Activated CD4-positive, CD25-positive, alpha-beta regulatory T cell treated with anti-CD3 and anti-CD28 coated beads, Interleukin-2, amount 50 U/mL, for 24 hours (primary cell): ENCODE measurements at regions not wholly inside any gene's neighbourhood (a gene's known extent, or its start where the extent isn't known, plus 50 kb on each side); places are given as distances from the start of the nearest gene placed in this dataset.
"Not testable (repeated sequence)": the region's sequence is repeated elsewhere in the genome, so short reads cannot be mapped to it uniquely, and the experiment has no call there.

ENCODE experiments used
- ATAC-seq, 2 donors: fragments of 150-1000 bp; cut with Tn5 transposase; one replicate each; pipeline ENCODE4 v1.10.0; 2021; ENCODE audit warnings: mild to moderate bottlenecking in 1 of 2, moderate library complexity in 1 of 2

DNA sequence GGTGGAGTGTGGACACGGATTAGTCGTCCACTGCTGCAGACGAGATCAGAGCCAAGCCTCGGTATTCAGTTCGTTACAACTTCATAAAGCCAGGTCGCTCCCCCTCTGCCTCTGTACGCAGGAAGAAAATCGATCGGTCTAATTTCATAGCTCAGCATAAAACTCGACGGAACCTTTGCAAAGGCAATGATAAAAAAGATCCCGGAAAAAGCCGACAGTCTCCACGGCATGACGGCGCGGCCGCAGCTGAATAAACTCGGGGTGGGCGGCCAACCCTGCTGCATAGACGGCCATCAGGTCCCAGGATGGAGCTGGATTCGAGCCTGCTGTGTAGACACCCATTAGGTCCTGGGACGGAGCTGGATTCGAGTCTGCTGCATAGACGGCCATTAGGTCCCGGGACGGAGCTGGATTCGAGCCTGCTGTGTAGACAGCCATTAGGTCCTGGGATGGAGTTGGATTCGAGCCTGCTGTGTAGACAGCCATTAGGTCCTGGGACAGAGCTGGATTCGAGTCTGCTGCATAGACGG, 113.8 kb upstream of the PPP2R3B start:
- ATAC-seq: no peak

DNA sequence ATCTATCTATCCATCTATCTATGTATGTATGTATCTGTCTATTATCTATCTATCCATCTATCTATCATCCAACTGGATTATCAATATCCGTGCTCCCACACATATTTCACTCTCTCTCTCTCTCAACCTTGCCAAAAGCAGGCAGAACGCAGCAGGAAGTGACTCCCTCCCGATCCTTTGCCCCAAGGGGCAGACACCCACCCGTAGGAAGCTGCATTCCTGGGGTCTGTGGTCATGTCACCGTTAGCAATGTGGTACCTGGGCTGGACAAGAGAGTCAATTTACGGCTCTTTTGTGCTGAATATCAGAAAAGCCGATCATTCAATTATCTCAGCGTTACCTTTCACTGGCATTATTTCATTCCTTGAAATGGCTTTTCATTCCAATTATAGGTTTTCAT, 119.6 kb upstream of the PPP2R3B start:
- ATAC-seq: no peak

DNA sequence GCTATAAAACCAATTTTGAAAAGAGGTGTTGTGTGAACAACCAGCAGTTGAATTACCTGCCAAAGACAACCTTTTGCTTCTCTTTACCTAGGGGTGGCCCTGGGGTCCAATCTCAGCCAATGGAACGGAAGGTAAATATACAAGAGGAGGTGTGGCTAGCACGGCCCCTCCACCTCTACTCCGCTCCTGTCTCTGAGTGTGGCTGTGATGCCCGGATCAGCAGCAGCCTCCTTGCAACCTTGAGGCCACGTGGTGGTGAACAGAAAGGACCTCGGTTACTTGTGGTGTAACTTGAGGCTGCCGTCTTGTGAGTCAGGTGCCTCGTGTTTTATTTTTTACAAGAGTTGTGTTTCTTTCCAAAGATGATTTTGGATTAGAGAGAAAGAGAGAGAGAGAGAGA, 121.5 kb upstream of the PPP2R3B start:
- no peak for ATAC-seq

DNA sequence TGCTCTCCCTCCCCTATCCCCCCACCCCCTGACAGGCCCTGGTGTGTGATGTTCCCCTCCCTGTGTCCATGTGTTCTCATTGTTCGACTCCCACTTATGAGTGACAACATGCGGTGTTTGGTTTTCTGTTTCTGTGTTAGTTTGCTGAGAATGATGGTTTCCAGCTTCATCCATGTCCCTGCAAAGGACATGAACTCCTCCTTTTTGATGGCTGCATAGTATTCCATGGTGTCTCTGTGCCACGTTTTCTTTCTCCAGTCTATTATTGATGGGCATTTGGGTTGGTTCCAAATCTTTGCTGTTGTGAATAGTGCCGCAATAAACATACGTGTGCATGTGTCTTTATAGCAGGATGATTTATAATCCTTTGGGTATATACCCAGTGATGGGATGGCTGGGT, 121.8 kb upstream of the SHOX start:
- ATAC-seq: not testable (repeated sequence)

DNA sequence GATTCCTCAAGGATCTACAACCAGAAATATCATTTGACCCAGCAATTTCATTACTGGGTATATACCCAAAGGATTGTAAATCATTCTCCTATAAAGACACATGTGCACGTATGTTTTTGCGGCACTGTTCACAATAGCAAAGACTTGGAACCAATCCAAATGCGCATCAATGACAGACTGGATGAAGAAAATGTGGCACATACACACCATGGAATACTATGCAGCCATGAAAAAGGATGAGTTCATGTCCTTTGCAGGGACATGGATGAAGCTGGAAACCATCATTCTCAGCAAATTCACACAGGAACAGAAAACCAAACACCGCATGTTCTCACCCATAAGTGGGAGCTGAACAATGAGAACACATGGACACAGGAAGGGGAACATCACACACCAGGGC, 119.5 kb upstream of the SHOX start:
- not testable (repeated sequence) for ATAC-seq

DNA sequence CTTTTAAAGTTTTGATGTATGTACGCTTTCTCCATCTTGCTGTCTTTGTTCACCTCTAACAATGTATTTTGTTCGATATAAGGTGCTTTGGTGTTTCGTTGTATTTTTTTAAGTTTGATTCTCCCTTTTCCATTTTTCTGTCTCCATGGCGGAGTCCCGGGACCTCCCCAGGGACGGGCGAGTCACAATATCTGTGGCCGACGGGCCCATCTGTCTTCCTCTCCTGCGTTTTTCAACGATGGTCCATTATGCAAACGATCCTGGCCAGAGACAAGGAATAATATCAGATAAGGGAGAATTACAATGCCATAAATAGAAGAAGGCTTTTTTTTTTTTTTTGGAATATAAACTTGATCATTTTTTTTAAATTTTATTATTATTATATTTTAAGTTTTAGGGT, 112.3 kb upstream of the SHOX start:
- no peak for ATAC-seq

DNA sequence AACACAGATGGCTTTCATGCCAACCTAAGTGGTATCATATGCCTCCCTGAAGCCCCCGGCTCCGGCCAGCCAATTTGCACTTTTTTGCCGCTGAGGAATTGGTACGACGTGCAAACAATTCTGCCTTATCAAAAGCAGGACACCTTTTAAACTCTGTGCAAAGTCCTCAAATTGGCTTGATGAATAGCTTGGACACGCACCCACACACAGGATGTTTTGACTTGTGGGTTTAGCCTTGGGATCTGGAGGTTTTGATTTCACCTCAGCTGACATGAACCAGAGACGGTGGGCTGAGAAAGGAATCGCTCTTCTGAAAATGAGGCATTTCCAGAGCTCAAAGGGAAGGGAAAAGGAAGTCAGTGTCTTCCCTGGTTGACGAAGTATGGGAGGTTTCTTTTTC, 110.8 kb upstream of the SHOX start:
- ATAC-seq: no peak

DNA sequence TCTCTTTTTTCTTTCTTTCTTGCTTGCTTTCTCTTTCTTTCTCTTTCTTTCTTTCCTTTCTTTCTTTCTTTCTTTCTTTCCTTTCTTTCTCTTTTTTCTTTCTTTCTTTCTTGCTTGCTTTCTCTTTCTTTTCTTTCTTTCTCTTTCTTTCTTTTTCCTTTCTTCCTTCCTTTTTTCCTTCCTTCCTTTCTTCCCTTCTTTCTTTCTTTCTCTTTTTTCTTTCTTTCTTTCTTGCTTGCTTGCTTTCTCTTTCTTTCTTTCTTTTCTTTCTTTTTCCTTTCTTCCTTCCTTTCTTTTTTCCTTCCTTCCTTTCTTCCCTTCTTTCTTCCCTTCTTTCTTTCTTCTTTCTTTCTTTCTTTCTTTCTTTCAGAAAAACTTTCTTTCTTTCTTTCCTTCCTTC, 108.1 kb upstream of the SHOX start:
- no peak for ATAC-seq

DNA sequence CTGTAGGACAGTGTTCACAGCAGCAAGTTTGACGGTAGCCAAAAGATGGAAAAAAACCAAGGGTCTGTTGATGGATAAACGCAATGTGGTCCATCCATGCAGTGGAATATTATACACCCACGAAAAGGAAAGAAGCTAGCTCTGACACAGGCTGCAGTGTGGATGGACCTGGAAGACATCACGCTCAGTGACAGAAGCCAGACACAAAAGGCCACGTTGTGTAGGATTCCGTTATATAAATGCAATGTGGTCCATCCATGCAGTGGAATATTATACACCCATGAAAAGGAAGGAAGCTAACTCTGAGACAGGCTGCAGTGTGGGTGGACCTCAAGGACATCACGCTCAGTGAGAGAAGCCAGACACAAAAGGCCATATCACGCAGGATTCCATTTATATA, 105.5 kb upstream of the SHOX start:
- ATAC-seq: no peak

DNA sequence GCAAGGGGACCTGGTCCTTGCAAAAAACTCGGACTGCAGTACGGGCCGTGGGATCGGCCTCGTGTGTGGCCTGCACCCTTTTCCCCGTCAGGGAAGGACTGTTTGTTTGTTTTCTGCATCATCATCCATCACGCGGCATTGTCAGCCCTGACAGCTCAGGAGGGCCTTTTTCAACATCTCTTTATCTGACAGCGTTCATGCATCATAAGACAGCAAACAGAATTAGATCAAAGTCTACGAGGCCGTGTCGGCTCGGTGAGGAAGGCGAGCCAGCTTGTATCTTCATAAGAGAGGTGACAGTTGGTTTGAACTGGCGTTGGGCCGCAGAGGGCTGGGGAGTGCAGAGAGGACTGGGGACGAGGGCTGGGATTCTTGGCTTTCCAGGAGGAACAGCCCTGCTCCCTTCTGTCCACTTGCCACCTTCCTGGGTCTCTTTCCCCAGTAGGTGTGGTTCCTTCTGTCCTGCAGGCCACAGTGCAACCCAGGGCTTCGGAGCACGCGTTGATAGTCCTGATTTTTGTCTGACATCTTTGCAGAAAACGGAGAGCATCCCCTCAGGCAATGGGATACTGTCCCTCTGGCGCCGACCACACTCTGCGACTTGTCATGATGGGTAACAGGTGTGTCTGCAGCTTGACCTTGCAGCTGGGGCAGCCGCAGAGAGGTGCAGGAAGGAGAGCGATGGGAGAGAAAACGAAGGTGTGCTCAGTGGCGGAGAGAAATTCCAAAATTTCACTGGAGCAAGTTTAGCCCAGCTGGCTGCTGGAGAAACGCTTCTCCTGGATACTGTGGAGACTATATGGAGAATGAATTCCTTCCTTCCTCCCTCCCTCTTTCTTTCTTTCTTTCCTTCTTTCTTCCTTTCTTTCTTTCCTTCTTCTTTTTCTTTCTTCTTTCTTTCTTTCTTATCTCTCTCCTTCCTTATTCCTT, 104.0 kb upstream of the SHOX start:
- ATAC-seq: no peak

DNA sequence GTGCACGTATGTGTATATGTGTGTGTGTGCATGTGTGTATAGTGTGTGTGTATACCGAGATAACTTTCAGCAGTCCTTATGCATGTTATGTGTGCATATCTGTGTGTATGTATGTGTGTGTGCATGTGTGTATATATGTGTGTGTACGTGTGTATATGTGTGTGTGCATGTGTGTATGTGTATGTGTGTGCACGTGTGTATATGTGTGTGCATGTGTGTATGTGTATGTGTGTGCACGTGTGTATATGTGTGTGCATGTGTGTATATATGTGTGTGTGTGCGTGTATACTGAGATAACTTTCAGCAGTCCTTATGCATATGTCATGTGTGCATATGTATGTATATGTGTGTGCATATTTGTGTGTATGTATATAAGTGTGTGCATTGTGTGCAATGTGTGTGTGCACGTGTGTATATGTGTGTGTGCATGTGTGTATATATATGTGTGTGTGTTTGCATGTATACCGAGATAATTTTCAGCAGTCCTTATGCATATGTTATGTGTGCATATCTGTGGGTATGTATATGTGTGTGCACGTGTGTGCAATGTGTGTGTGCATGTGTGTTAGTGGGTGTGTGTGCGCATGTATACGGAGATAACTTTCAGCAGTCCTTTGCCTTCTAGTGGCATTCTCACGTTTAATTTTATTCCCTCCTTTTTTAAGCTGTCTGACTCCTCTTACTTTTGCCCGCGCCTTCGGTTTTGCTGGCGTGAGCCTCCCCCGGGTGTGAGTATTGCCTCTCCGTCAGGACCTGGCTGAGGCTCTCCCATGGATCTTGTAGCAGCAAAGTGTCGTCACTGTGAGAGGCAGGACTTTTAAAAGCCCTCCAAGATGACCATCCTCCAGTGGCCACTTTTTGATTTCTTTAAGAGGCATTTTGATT, 99.6 kb upstream of the SHOX start:
- ATAC-seq: no peak

DNA sequence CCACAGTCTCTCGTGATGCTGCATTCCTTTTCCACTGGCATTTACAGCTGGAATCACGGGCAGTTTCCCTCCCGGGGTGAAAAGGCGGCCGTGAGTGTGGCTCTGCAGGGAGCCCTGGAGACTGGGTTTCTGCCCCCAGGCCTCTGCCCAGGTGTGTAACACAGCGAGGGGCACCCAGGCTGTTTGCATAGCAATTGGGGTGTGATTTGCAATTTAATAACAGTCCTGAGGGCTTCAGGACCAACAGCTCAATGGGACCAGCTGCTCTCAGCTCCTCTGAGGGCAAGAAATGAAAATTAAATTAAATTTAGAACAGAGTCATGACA, 99.0 kb upstream of the SHOX start:
- no peak for ATAC-seq

DNA sequence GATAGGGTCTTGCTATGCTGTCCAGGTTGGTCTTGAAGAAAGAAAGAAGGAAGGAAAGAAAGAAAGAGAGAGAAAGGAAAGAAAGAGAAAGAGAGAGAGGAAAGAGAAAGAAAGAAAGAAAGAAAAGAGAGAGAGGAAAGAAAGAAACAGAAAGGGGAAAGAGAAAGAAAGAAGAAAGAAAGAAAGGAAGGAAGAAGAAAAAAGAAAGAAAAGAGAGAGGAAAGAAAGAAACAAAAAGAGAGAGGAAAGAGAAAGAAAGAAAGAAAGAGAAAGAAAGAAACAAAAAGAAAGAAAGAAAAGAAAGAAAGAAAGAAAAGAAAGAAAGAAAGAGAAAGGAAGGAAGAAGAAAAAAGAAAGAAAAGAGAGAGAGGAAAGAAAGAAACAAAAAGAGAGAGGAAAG, 95.8 kb upstream of the SHOX start:
- no peak for ATAC-seq

DNA sequence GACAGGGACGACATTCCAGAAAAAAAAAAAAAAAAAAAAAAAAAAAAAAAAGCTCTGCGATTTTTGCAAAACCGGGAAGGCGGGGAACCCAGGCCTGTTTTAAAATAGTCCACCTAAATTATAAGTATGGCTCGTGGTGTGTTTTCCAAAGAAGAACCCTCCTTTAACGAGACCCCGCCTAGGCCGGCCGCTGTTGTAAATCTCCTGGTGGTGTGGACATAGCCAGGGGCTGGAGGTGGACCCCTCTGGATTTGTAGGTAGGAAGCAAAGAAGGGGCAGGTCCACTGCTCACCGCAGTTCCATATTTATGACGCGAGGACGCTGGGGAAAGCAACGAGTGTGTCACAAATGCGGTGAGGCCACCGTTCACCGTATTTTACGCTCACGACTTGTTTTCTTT, 94.0 kb upstream of the SHOX start:
- no peak for ATAC-seq

DNA sequence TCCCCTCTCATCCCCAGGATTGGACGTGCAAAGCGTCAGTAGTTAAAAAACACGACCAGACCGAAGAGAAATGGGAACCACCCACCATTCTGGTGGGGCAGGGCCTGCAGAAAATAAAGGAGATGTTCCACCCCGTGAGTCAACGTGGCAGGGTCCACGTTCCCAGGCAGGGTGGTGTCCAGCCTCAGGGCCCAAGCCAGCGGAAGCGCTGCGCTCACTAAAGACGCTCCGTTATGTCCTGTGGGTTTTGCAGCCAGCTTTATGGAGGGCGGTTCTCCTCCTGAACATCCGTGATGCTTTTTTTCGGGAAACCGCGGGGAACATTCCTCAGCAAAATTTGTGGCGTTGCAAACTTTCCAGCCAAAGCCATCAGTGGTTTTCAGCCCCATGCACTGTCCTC, 93.4 kb upstream of the SHOX start:
- ATAC-seq: no peak

DNA sequence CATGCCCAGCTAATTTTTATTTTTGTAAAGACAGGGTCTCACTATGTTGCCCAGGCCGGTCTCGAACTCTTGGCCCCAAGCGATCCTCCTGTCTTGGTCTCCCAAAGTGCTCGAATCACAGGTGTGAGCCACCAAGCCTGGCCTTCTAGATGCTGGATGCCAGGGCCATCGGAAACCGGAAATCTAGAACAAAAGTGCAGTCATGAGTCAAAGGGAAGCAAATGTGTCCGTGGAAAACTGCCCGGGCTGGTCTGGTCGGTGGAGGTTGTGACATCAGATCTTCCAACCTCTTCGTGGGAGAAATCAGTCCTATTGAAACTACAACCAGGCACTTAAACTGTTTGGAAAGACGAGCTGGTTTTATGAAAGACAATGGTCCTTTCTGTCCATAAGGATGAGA, 92.3 kb upstream of the SHOX start:
- ATAC-seq: no peak

DNA sequence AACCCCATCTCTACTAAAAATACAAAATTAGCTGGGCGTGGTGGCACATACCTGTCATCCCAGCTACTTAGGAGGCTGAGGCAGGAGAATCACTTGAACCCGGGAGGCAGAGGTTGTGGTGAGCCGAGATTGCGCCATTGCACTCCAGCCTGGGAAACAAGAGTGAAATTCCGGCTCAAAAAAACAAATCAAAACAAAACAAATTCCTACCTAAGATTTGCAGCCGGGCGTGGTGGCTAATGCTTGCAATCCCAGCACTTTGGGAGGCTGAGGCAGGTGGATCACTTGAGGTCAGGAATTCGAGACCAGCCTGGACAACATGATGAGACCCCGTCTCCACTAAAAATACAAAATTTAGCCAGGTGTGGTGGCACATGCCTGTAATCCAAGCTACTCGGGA, 89.6 kb upstream of the SHOX start:
- ATAC-seq: not testable (repeated sequence)

DNA sequence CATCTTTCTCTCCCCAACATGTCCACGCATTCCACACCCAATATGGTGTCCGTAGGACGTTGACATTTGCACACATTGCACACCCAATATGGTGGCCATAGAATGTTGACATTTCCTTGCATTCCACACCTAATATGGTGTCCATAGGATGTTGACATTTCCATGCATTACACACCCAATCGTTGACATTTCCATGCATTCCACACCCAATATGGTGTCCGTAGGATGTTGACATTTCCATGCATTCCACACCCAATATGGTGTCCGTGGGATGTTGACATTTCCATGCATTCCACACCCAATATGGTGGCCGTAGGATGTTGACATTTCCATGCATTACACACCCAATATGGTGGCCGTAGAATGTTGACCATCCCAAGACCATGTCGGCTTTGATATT, 88.4 kb upstream of the SHOX start:
- ATAC-seq: no peak

DNA sequence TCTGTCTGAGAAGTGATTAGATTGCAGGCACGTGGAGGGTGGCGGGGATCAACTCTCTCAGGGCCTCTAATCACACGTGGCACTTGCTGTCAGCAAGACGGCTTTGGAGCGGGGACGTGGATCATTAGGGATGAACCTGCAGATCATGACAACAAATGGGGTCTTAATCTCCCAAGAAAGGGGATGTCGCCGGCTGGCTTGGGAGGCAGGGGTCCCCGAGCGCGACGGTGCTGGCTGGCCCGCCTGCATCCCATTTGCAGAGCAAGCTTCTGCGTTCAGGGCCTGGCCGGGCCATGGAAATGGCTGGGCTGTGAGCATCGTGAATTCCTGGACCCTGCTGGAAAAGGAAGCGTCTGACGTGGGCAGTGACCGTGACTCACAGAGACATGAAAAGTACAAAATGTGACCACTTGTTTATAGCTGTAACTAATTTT, 85.1 kb upstream of the SHOX start:
- ATAC-seq: no peak

DNA sequence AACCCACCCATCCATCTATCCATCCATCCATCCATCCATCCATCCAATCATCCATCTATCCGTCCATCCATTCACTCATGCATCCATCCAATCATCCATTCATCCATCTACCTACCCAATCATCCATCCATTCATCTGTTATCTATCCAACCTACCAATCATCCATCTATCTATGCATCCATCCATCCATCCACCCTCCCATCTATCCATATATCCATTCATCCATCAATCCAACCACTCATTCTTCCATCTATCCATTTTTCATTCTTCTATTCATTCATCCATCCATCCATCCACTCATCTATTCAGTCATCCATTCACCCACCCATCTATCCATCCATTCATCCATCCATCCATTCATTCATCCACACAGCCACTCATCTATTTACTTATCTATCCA, 80.1 kb upstream of the SHOX start:
- no peak for ATAC-seq

DNA sequence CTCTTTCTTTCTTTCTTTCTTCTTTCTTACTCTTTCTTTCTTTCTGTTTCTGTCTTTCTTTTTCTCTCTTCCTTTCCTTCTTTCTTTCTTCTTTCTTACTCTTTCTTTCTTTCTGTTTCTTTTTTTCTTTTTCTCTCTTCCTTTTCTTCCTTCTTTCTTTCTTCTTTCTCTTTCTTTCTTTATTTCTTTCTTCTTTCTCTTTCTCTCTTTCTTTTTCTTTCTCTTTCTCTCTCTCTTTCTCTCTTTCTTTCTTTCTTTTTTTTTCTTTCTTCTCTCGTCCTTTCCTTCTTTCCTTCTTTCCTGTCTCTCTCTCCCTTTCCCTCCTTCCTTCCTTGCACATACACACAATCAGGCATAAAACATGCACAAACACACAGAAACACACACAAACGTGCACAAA, 79.3 kb upstream of the SHOX start:
- ATAC-seq: no peak

DNA sequence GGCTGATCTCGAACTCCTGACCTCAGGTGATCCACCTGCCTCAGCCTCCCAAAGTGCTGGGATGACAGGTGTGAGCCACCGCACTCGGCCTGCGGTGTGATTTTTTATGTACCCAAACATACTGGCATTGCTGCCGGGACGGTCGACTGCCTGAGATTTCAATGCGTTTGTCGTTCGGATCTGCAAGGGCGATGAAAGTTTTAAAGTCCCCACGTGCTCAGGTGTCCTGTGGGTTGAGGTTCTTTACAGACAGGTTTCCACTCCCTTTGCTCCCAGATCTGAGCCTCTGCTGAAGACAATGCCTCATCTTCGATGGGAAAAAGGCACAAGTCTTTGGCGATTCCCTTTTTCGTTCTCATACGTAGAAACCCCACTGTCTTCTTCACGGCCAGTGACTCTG, 78.1 kb upstream of the SHOX start:
- no peak for ATAC-seq

DNA sequence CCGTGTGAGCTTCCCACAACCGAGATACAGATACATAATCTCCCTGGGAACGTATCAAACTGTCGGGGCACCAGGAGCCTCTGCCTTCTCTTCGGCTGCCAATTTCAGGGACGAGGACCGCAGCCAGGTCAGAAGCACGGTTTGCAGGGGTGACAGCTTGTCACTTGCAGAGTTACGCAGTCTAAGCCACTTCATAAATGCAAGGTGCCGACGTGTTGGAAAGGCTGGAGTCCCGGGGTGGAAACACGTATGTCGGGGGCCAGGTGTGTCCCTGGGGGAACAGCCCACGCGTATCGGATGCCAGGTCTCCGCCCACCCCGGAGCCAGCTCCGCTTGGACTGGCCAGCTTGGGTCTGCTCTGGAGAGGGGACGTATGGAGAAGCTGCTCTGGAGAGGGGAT, 76.3 kb upstream of the SHOX start:
- no peak for ATAC-seq
